GM12872 (cell line): ENCODE measurements at regions not wholly inside any gene's neighbourhood (a gene's known extent, or its start where the extent isn't known, plus 50 kb on each side); places are given as distances from the start of the nearest gene placed in this dataset.

Source experiments
- TF ChIP-seq, protein P1 (sequence below): IDR thresholded peaks from 3 replicates; pipeline ENCODE4 v1.5.1; 2011; ENCODE audit warnings: low read depth, mild to moderate bottlenecking, low read length, moderate library complexity; ENCODE audit not compliant: insufficient read depth

- TF ChIP-seq, protein P1, sequence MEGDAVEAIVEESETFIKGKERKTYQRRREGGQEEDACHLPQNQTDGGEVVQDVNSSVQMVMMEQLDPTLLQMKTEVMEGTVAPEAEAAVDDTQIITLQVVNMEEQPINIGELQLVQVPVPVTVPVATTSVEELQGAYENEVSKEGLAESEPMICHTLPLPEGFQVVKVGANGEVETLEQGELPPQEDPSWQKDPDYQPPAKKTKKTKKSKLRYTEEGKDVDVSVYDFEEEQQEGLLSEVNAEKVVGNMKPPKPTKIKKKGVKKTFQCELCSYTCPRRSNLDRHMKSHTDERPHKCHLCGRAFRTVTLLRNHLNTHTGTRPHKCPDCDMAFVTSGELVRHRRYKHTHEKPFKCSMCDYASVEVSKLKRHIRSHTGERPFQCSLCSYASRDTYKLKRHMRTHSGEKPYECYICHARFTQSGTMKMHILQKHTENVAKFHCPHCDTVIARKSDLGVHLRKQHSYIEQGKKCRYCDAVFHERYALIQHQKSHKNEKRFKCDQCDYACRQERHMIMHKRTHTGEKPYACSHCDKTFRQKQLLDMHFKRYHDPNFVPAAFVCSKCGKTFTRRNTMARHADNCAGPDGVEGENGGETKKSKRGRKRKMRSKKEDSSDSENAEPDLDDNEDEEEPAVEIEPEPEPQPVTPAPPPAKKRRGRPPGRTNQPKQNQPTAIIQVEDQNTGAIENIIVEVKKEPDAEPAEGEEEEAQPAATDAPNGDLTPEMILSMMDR: no peak
Observed at GRCh38 chr2:88967844-88968243, 276.4 kb downstream of the RPIA start.

- TF ChIP-seq, protein P1: no peak
Observed at GRCh38 chr2:88999365-88999764, 307.9 kb downstream of the RPIA start.

DNA sequence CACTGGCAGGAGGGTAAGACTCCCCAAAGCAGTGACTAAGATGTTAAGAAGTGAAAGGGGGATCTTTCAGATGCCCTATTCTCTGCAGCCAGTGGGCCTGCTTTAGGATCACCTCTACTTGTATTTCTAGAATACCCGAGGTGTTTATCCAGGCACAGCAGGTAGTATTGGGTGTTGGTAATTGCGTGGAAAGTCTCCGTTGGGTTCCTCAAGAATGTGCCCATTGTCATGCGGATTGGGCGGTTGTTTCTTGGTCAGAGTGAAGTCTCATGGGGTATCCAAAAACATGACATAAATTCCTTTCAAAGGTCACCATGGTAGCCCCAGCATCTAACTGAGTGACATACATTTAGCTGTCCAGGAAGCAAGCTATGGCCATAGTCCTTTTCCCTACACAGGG is 308.8 kb downstream of the RPIA start:
- TF ChIP-seq, protein P1: no peak

GRCh38 chr2:89048138-89049066 is 356.9 kb downstream of the RPIA start:
- TF ChIP-seq, protein P1: peak; percentile 38; the same call in 1 of the 3 replicates
